Loucy (cell line): ENCODE measurements at regions not wholly inside any gene's neighbourhood (a gene's known extent, or its start where the extent isn't known, plus 50 kb on each side); places are given as distances from the start of the nearest gene placed in this dataset.
A peak's percentile ranks its signal among the peaks of the same experiment; 100 is the strongest.

Source experiments
- H2AFZ ChIP-seq: fragments of 200-600 bp; sonication (generic); 2 replicates; pipeline ENCODE4 v1.6.0; 2016; ENCODE audit warnings: antibody characterized with exemption, mild to moderate bottlenecking, low read length, moderate library complexity
- H3F3A ChIP-seq: fragments of 200-600 bp; 2 replicates; pipeline ENCODE4 v1.6.0; 2016; ENCODE audit warnings: antibody characterized with exemption, low read depth, mild to moderate bottlenecking
- H3K27me3 ChIP-seq: fragments of 200-600 bp; sonication (generic); 2 replicates; pipeline ENCODE4 v1.6.1; 2014; ENCODE audit warnings: low read length, mild to moderate bottlenecking; ENCODE audit not compliant: insufficient read depth, poor library complexity, severe bottlenecking
- H3K36me3 ChIP-seq: fragments of 200-600 bp; sonication (generic); 2 replicates; pipeline ENCODE4 v1.6.1; 2016; ENCODE audit warnings: low read length; ENCODE audit not compliant: insufficient read depth
- H3K4me1 ChIP-seq: fragments of 200-600 bp; sonication (generic); 2 replicates; pipeline ENCODE4 v1.5.1; 2014; ENCODE audit warnings: low read length, mild to moderate bottlenecking; ENCODE audit not compliant: insufficient read depth, poor library complexity, severe bottlenecking
- H3K4me2 ChIP-seq: fragments of 200-600 bp; sonication (generic); 2 replicates; pipeline ENCODE4 v1.6.0; 2014; ENCODE audit warnings: antibody characterized with exemption, low read length, low read depth, mild to moderate bottlenecking; ENCODE audit not compliant: poor library complexity, severe bottlenecking
- H3K4me3 ChIP-seq: fragments of 200-600 bp; sonication (generic); 2 replicates; pipeline ENCODE4 v1.5.1; 2014; ENCODE audit warnings: low read length, mild to moderate bottlenecking, mixed read lengths; ENCODE audit not compliant: poor library complexity, severe bottlenecking
- H3K79me2 ChIP-seq: fragments of 200-600 bp; sonication (generic); 2 replicates; pipeline ENCODE4 v1.6.1; 2014; ENCODE audit warnings: low read length; ENCODE audit not compliant: insufficient read depth
- H3K9ac ChIP-seq: fragments of 200-600 bp; sonication (generic); 2 replicates; pipeline ENCODE4 v1.6.0; 2014; ENCODE audit warnings: mild to moderate bottlenecking, low read depth, low read length, moderate library complexity; ENCODE audit not compliant: poor library complexity, severe bottlenecking
- H3K9me2 ChIP-seq: fragments of 200-600 bp; sonication (generic); replicated peaks from 2 replicates; pipeline ENCODE4 v1.6.1; 2016; ENCODE audit warnings: low read depth, low read length, mixed read lengths
- H3K9me3 ChIP-seq: fragments of 200-600 bp; sonication (generic); 2 replicates; pipeline ENCODE4 v1.6.1; 2014; ENCODE audit warnings: mild to moderate bottlenecking, antibody characterized with exemption, low read length, low read depth; ENCODE audit not compliant: insufficient read depth
- H4K20me1 ChIP-seq: fragments of 200-600 bp; sonication (generic); 2 replicates; pipeline ENCODE4 v1.6.0; 2014; ENCODE audit warnings: antibody characterized with exemption, low read length, mild to moderate bottlenecking; ENCODE audit not compliant: insufficient read depth, poor library complexity, severe bottlenecking
- CTCF ChIP-seq: fragments of 200-600 bp; sonication (generic); conservative IDR thresholded peaks from 2 replicates; pipeline ENCODE4 v1.5.1; 2014; ENCODE audit warnings: mild to moderate bottlenecking, antibody characterized with exemption, low read length
- EZH2phosphoT487 ChIP-seq: fragments of 200-600 bp; IDR thresholded peaks from 2 replicates; pipeline ENCODE4 v1.6.1; 2018; ENCODE audit warnings: antibody characterized with exemption, mild to moderate bottlenecking, moderate library complexity, borderline replicate concordance

DNA sequence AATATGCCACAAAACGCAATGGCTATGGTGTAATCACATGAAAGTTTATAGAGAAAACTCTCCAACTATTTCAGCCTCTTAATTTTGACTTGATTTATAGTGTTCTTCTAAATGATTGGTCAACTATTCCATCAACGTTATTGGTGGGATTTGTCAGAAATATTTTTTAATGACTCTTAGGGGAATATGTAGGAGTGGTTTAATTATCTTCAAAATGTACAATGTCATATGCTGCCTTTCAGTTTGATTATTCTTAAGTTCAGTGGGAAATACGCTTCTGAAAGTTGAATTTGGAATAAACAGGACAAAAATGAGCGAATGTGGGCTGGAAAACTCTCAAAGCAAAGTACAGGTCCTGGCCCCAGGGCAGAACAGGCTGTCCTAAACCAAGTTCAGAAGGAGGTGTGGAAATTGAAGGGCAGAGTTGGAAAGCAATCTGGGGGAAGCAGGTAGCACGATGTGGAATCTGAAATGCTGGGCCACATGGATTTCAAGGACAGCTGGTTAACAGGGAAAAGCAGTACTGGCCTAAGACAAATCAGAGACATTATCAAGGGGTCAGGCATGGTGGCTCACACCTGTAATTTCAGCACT lies 60.8 kb upstream of the MYCBP2 start:
- Histone ChIP-seq H3K4me1 (peaks cover 25% of the 10 kb centered on the region), H3K79me2 (no peaks in the 10 kb centered on the region), H2AFZ (no peak overlapping the region), H3K4me2 (peak overlapping the region; percentile 4), H3F3A (no peaks in the 10 kb centered on the region), H3K36me3 (no peaks in the 10 kb centered on the region), H3K4me3 (no peak overlapping the region), H3K9ac (no peak overlapping the region), H3K9me2 (no peaks in the 10 kb centered on the region), H3K9me3 (no peaks in the 10 kb centered on the region), H4K20me1 (no peaks in the 10 kb centered on the region), H3K27me3 (no peaks in the 10 kb centered on the region)
- TF ChIP-seq CTCF: no peak
- no peak for TF ChIP-seq EZH2phosphoT487

- H2AFZ ChIP-seq: no peak overlapping the region
- H3K9ac ChIP-seq: no peak overlapping the region
- no peaks in the 10 kb centered on the region for H3K27me3 ChIP-seq
- no peaks in the 10 kb centered on the region for H3K9me3 ChIP-seq
- H4K20me1 ChIP-seq: no peaks in the 10 kb centered on the region
- H3K36me3 ChIP-seq: no peaks in the 10 kb centered on the region
- TF ChIP-seq CTCF: no peak
- no peak for TF ChIP-seq EZH2phosphoT487
- no peaks in the 10 kb centered on the region for H3F3A ChIP-seq
- H3K79me2 ChIP-seq: no peaks in the 10 kb centered on the region
- H3K4me3 ChIP-seq: no peak overlapping the region
- peak overlapping the region; percentile 4 for H3K4me2 ChIP-seq
- no peaks in the 10 kb centered on the region for H3K9me2 ChIP-seq
- peaks cover 19% of the 10 kb centered on the region for H3K4me1 ChIP-seq
These were observed 60.1 kb upstream of the MYCBP2 start for GRCh38 chr13:77386880-77387606.

- Histone ChIP-seq H3K9ac (no peak overlapping the region), H2AFZ (no peak overlapping the region), H3K27me3 (no peaks in the 10 kb centered on the region), H3K4me3 (no peak overlapping the region), H3K4me1 (peaks cover 19% of the 10 kb centered on the region), H3K9me3 (no peaks in the 10 kb centered on the region), H4K20me1 (no peaks in the 10 kb centered on the region), H3K9me2 (no peaks in the 10 kb centered on the region), H3K36me3 (no peaks in the 10 kb centered on the region), H3K4me2 (no peak overlapping the region), H3K79me2 (no peaks in the 10 kb centered on the region), H3F3A (no peaks in the 10 kb centered on the region)
- no peak for TF ChIP-seq EZH2phosphoT487
- no peak for TF ChIP-seq CTCF
These were observed 59.2 kb upstream of the MYCBP2 start for GRCh38 chr13:77386046-77386445.
